Panc1 (cell line): ENCODE measurements at regions not wholly inside any gene's neighbourhood (a gene's known extent, or its start where the extent isn't known, plus 50 kb on each side); places are given as distances from the start of the nearest gene placed in this dataset.

ENCODE experiments used
- ATAC-seq: fragments of 200-7000 bp; cut with Tn5 transposase; 2 replicates; pipeline ENCODE4 v1.9.1; 2020; ENCODE audit warnings: mild to moderate bottlenecking, moderate library complexity
- BruUV-seq: library from RNA; stranded (reverse); fragments of 400-500 nt; replicated peaks from 2 replicates; lab custom pipeline; 2021; lab: Mats Ljungman, UMichigan
- CTCF ChIA-PET: fragments of 300-600 bp; sonication (Branson Sonifier 250); formaldehyde crosslinking; loops from one replicate; lab custom pipeline; 2022; ENCODE audit warnings: antibody characterized with exemption; lab: Charles Lee
- POLR2A ChIA-PET: fragments of 300-600 bp; sonication (Branson Sonifier 250); formaldehyde crosslinking; loops from one replicate; lab custom pipeline; 2022; ENCODE audit warnings: antibody characterized with exemption; lab: Charles Lee
- DNase-seq: peaks from one replicate; pipeline ENCODE4 v3.0.0-alpha.2; 2010; ENCODE audit warnings: low read depth, low spot score
- H3K27ac ChIP-seq: 2 replicates; pipeline ENCODE4 v1.5.1; 2011; ENCODE audit warnings: mild to moderate bottlenecking, low read length, inconsistent platforms
- H3K27me3 ChIP-seq: fragments of 200-500 bp; sonication (Bioruptor generic); 2 replicates; pipeline ENCODE4 v1.6.0; 2014; ENCODE audit warnings: low read length, inconsistent platforms; ENCODE audit not compliant: control insufficient read depth, insufficient read depth
- H3K36me3 ChIP-seq: fragments of 200-500 bp; sonication (Bioruptor generic); 2 replicates; pipeline ENCODE4 v1.5.1; 2014; ENCODE audit warnings: inconsistent platforms, mild to moderate bottlenecking, low read length, moderate library complexity; ENCODE audit not compliant: control insufficient read depth, insufficient read depth
- H3K4me1 ChIP-seq: 2 replicates; pipeline ENCODE4 v1.5.1; 2011; ENCODE audit warnings: inconsistent platforms, mild to moderate bottlenecking, low read length, moderate library complexity; ENCODE audit not compliant: control insufficient read depth, insufficient read depth
- H3K4me3 ChIP-seq, 2 experiments: 2 replicates each; pipeline ENCODE4 v1.5.1; 2011 to 2012; ENCODE audit warnings: low read depth in 2 of 2, low read length in 2 of 2, mild to moderate bottlenecking in 2 of 2, inconsistent platforms in 1 of 2, moderate library complexity in 1 of 2
- H3K9me3 ChIP-seq: fragments of 200-500 bp; sonication (Bioruptor generic); 2 replicates; pipeline ENCODE4 v1.5.1; 2014; ENCODE audit warnings: low read depth, mild to moderate bottlenecking, inconsistent platforms, low read length, moderate library complexity; ENCODE audit not compliant: control insufficient read depth, insufficient read depth
- CTCF ChIP-seq: fragments of 450-650 bp; IDR thresholded peaks from 2 replicates; pipeline ENCODE4 v1.5.1; 2017; ENCODE audit warnings: mild to moderate bottlenecking
- POLR2AphosphoS5 ChIP-seq: IDR thresholded peaks from 2 replicates; pipeline ENCODE4 v1.6.1; 2012; ENCODE audit warnings: mild to moderate bottlenecking, low read depth, low read length, moderate library complexity
- REST ChIP-seq, 2 experiments: IDR thresholded peaks; 2 replicates each; pipeline ENCODE4 v1.6.1; 2011 to 2012; ENCODE audit warnings: low read depth in 2 of 2, control low read depth in 1 of 2, low read length in 1 of 2, mild to moderate bottlenecking in 1 of 2, moderate library complexity in 1 of 2; ENCODE audit not compliant: insufficient read depth in 1 of 2
- SIN3A ChIP-seq: IDR thresholded peaks from 2 replicates; pipeline ENCODE4 v1.6.1; 2012; ENCODE audit warnings: low read depth, mild to moderate bottlenecking, low read length, moderate library complexity, borderline replicate concordance; ENCODE audit not compliant: insufficient read depth
- TCF7L2 ChIP-seq: IDR thresholded peaks from 2 replicates; pipeline ENCODE4 v1.6.1; 2011; ENCODE audit warnings: mild to moderate bottlenecking, low read depth, low read length, inconsistent platforms
- in situ Hi-C: cut with HindIII; loops from 2 replicates; pipeline ENCODE4 v1.10.0; 2016; ENCODE audit warnings: low sequenced_read_pairs, low pct_unique_long_range_greater_than_20kb
- intact Hi-C: fragments of 100-400 bp; cut with micrococcal nuclease; formaldehyde crosslinking; loops from one replicate; pipeline ENCODE4 v1.10.0; 2022; ENCODE audit not compliant: unreplicated experiment

GRCh38 chr14:105864651-105865265 lies 338.4 kb downstream of the TMEM121 start:
- Histone ChIP-seq H3K4me3 (no peak overlapping the region), H3K27me3 (no peaks in the 10 kb centered on the region), H3K27ac (no peak overlapping the region), H3K36me3 (no peaks in the 10 kb centered on the region), H3K4me1 (no peaks in the 10 kb centered on the region), H3K9me3 (no peaks in the 10 kb centered on the region)
- POLR2A ChIA-PET, result no interaction called here
- DNase-seq (no peak), ATAC-seq (no peak)
- no peak for TF ChIP-seq REST (IDR thresholded peaks at IDR 0.05; ENCODE audit: insufficient read depth in 1 of 2, low read depth in 2 of 2, low read length in 1 of 2)
- no peak for TF ChIP-seq SIN3A
- TF ChIP-seq POLR2AphosphoS5, result no peak
- no peak for TF ChIP-seq CTCF
- TF ChIP-seq TCF7L2, result no peak
- intact Hi-C loops (no loop called here), in situ Hi-C loops (no loop called here)
- BruUV-seq, result no TSS peak
- CTCF ChIA-PET, result no interaction called here

DNA sequence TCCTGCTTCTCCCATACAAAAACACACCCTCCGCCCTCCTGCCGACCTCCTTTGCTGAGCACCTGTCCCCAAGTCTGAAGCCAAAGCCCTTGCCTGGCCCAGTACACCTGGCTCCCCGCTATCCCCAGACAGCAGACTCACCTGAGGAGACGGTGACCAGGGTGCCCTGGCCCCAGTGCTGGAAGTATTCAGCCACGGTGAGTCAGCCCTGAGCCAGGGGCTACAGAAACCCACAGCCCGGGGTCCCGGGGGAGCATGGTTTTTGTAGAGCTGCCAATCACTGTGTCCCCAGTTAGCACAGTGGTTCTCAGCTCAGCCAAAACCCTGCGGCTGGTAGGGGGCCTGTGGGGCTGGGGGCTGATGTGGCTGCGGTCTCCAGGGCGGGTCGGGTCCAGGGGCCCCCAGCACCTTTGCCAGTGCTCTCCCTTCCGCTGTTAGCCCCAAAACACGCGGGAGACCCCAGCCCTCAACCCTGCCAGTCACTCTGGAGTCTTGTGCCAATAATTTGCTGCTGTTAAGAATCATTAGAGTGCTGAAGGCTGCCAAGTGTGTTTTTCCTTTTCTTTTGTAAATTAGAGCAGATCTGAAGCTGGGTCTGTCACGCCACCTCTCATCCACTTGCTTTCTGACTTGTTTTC lies 339.0 kb downstream of the TMEM121 start:
- intact Hi-C loops, result no loop called here
- no peak for ATAC-seq
- H3K4me1 ChIP-seq, result no peaks in the 10 kb centered on the region
- no peaks in the 10 kb centered on the region for H3K27me3 ChIP-seq
- CTCF ChIA-PET, result no interaction called here
- in situ Hi-C loops, result no loop called here
- no peak overlapping the region for H3K27ac ChIP-seq
- POLR2A ChIA-PET, result no interaction called here
- H3K36me3 ChIP-seq, result no peaks in the 10 kb centered on the region
- no peak for DNase-seq
- H3K9me3 ChIP-seq, result no peaks in the 10 kb centered on the region
- TF ChIP-seq POLR2AphosphoS5 (no peak), SIN3A (no peak), CTCF (no peak)
- BruUV-seq, result no TSS peak
- H3K4me3 ChIP-seq, result no peak overlapping the region
